H1 (cell line): ENCODE measurements at regions not wholly inside any gene's neighbourhood (a gene's known extent, or its start where the extent isn't known, plus 50 kb on each side); places are given as distances from the start of the nearest gene placed in this dataset.

Experiments used
- CTCF ChIA-PET: fragments of 300-600 bp; sonication (Branson Sonifier 250); formaldehyde crosslinking; loops from one replicate; lab custom pipeline; 2021; ENCODE audit not compliant: partially characterized antibody; lab: Charles Lee
- POLR2A ChIA-PET: fragments of 300-600 bp; sonication (Branson Sonifier 250); formaldehyde crosslinking; loops from one replicate; lab custom pipeline; 2021; ENCODE audit warnings: inconsistent platforms; ENCODE audit not compliant: partially characterized antibody; lab: Charles Lee
- DNase-seq, 2 experiments: peaks; one replicate each; pipeline versions ENCODE4 v3.0.0 to v3.0.0-alpha.2; 2010 to 2022; ENCODE audit warnings: low spot score in 2 of 2, low read depth in 1 of 2, mixed read lengths in 1 of 2
- FAIRE-seq: peaks from 2 replicates; lab custom pipeline; 2011; peaks lifted over from hg19 to GRCh38; lab: Jason Lieb, UNC
- H2AFZ ChIP-seq: 2 replicates; pipeline ENCODE4 v1.8.1; 2012; ENCODE audit warnings: low read length, inconsistent platforms
- H2AK5ac ChIP-seq: 2 replicates; pipeline ENCODE4 v1.6.1; 2013; ENCODE audit warnings: low read depth, low read length
- H2BK120ac ChIP-seq: replicated peaks from 2 replicates; pipeline ENCODE3; 2013; ENCODE audit warnings: low read depth, low read length, inconsistent platforms
- H2BK12ac ChIP-seq: 2 replicates; pipeline ENCODE4 v1.6.1; 2013; ENCODE audit warnings: low read depth, low read length
- H2BK15ac ChIP-seq: 2 replicates; pipeline ENCODE4 v1.6.1; 2013; ENCODE audit warnings: low read length
- H2BK20ac ChIP-seq: 2 replicates; pipeline ENCODE4 v1.6.1; 2013; ENCODE audit warnings: low read length
- H2BK5ac ChIP-seq: 2 replicates; pipeline ENCODE4 v1.6.1; 2013; ENCODE audit warnings: low read depth, low read length
- H3K14ac ChIP-seq: 2 replicates; pipeline ENCODE4 v1.6.1; 2013; ENCODE audit warnings: inconsistent platforms; ENCODE audit not compliant: insufficient read length
- H3K18ac ChIP-seq: 2 replicates; pipeline ENCODE4 v1.6.1; 2013; ENCODE audit warnings: low read length; ENCODE audit errors: extremely low read depth
- H3K23ac ChIP-seq: 2 replicates; pipeline ENCODE4 v1.6.1; 2013; ENCODE audit warnings: inconsistent platforms; ENCODE audit not compliant: insufficient read length
- H3K23me2 ChIP-seq: 2 replicates; pipeline ENCODE4 v1.6.1; 2013; ENCODE audit warnings: low read depth, low read length
- H3K27ac ChIP-seq: 2 replicates; pipeline ENCODE4 v1.6.1; 2011; ENCODE audit warnings: low read depth, low read length, inconsistent platforms
- H3K27me3 ChIP-seq, 4 experiments: replicated peaks in 1 of 4; 1 replicate in 1 of 4; 2 replicates in 3 of 4; pipeline versions ENCODE4 v1.6.1 to v1.8.1; 2011 to 2013; ENCODE audit warnings: low read length in 3 of 4, mild to moderate bottlenecking in 3 of 4, inconsistent platforms in 2 of 4, mixed read lengths in 2 of 4, moderate library complexity in 1 of 4; ENCODE audit not compliant: control insufficient read depth in 3 of 4, insufficient read depth in 3 of 4; ENCODE audit errors: extremely low read depth in 1 of 4
- H3K36me3 ChIP-seq, 4 experiments: 2 replicates each; pipeline versions ENCODE4 v1.6.1 to v1.8.1; 2011 to 2013; ENCODE audit warnings: mild to moderate bottlenecking in 4 of 4, low read length in 3 of 4, moderate library complexity in 2 of 4, control low read depth in 1 of 4, inconsistent platforms in 1 of 4; ENCODE audit not compliant: insufficient read depth in 4 of 4, control insufficient read depth in 2 of 4
- H3K4ac ChIP-seq: replicated peaks from 2 replicates; pipeline ENCODE3; 2013; ENCODE audit warnings: low read length, low read depth, mixed read lengths, inconsistent platforms; ENCODE audit not compliant: insufficient read length
- H3K4me1 ChIP-seq, 4 experiments: replicated peaks in 1 of 4; 1 replicate in 1 of 4; 2 replicates in 3 of 4; pipeline versions ENCODE4 v1.6.1 to v1.8.1; 2011 to 2013; ENCODE audit warnings: low read length in 3 of 4, inconsistent platforms in 2 of 4, mixed read lengths in 1 of 4; ENCODE audit not compliant: insufficient read depth in 4 of 4, control insufficient read depth in 3 of 4
- H3K4me2 ChIP-seq, 2 experiments: 2 replicates each; pipeline versions ENCODE4 v1.6.1 to v1.8.1; 2011 to 2013; ENCODE audit warnings: low read depth in 2 of 2, low read length in 2 of 2, control low read depth in 1 of 2, inconsistent platforms in 1 of 2, mild to moderate bottlenecking in 1 of 2; ENCODE audit not compliant: insufficient read depth in 1 of 2
- H3K4me3 ChIP-seq, 4 experiments: fragments of 200-600, 300-600 bp in 1 of 4; sonication (generic), shearing (Covaris generic), sonication (Bioruptor Twin) in 1 of 4; 2 replicates each; pipeline versions ENCODE4 v1.5.1 to v1.8.1; 2011 to 2016; ENCODE audit warnings: low read length in 4 of 4, low read depth in 3 of 4, control low read depth in 2 of 4, inconsistent platforms in 2 of 4, mild to moderate bottlenecking in 2 of 4, mixed read lengths in 1 of 4, moderate library complexity in 1 of 4; ENCODE audit not compliant: insufficient read depth in 2 of 4; ENCODE audit errors: extremely low read depth in 1 of 4
- H3K56ac ChIP-seq: replicated peaks from 2 replicates; pipeline ENCODE3; 2013; ENCODE audit warnings: low read depth, mild to moderate bottlenecking, mixed read lengths, low read length, inconsistent platforms; ENCODE audit not compliant: insufficient read length
- H3K79me1 ChIP-seq: 2 replicates; pipeline ENCODE4 v1.6.1; 2013; ENCODE audit warnings: low read depth, low read length, control low read depth
- H3K79me2 ChIP-seq, 2 experiments: 2 replicates each; pipeline versions ENCODE4 v1.6.1 to v1.8.1; 2012 to 2013; ENCODE audit warnings: low read length in 2 of 2, mild to moderate bottlenecking in 2 of 2, inconsistent platforms in 1 of 2; ENCODE audit not compliant: insufficient read depth in 2 of 2, control insufficient read depth in 1 of 2
- H3K9ac ChIP-seq, 4 experiments: replicated peaks in 1 of 4; 1 replicate in 1 of 4; 2 replicates in 3 of 4; pipeline versions ENCODE4 v1.6.1 to v1.8.1; 2011 to 2013; ENCODE audit warnings: low read depth in 3 of 4, low read length in 3 of 4, control low read depth in 2 of 4, mild to moderate bottlenecking in 2 of 4, moderate library complexity in 2 of 4, inconsistent platforms in 1 of 4; ENCODE audit errors: extremely low read depth in 1 of 4
- H3K9me3 ChIP-seq, 2 experiments: 2 replicates each; pipeline versions ENCODE4 v1.6.1 to v1.8.1; 2012 to 2013; ENCODE audit warnings: mild to moderate bottlenecking in 2 of 2, moderate library complexity in 2 of 2, control low read depth in 1 of 2, inconsistent platforms in 1 of 2, low read depth in 1 of 2, low read length in 1 of 2, mixed read lengths in 1 of 2; ENCODE audit not compliant: insufficient read depth in 2 of 2
- H4K20me1 ChIP-seq, 2 experiments: replicated peaks in 1 of 2; 2 replicates each; pipeline versions ENCODE3 to v1.8.1; 2011 to 2013; ENCODE audit warnings: inconsistent platforms in 2 of 2, low read length in 2 of 2, mild to moderate bottlenecking in 1 of 2; ENCODE audit not compliant: insufficient read depth in 2 of 2, control insufficient read depth in 1 of 2
- H4K5ac ChIP-seq: 2 replicates; pipeline ENCODE4 v1.6.1; 2013; ENCODE audit warnings: low read length, low read depth, mixed read lengths, inconsistent platforms; ENCODE audit not compliant: insufficient read length
- H4K8ac ChIP-seq: 2 replicates; pipeline ENCODE4 v1.8.0; 2013; ENCODE audit warnings: mild to moderate bottlenecking, moderate library complexity, low read length, inconsistent platforms; ENCODE audit not compliant: insufficient read depth; ENCODE audit errors: extremely low read depth
- H4K91ac ChIP-seq: replicated peaks from 2 replicates; pipeline ENCODE3; 2013; ENCODE audit warnings: low read length, mixed read lengths, inconsistent platforms; ENCODE audit not compliant: insufficient read length
- BRCA1 ChIP-seq: IDR thresholded peaks from 2 replicates; pipeline ENCODE4 v1.6.1; 2012; ENCODE audit warnings: low read depth, low read length, improper control_type of control experiment
- CHD1 ChIP-seq: IDR thresholded peaks from 2 replicates; pipeline ENCODE4 v1.6.1; 2012; ENCODE audit warnings: low read depth, low read length, improper control_type of control experiment
- CHD2 ChIP-seq: IDR thresholded peaks from 2 replicates; pipeline ENCODE4 v1.6.1; 2012; ENCODE audit warnings: low read length, improper control_type of control experiment
- FOSL1 ChIP-seq: IDR thresholded peaks from 2 replicates; pipeline ENCODE4 v1.6.1; 2011; ENCODE audit warnings: mild to moderate bottlenecking, low read depth, low read length, moderate library complexity; ENCODE audit not compliant: insufficient read depth
- GTF2F1 ChIP-seq: IDR thresholded peaks from 2 replicates; pipeline ENCODE4 v1.6.1; 2012; ENCODE audit warnings: low read depth, low read length, improper control_type of control experiment, borderline replicate concordance
- SIN3A ChIP-seq, 2 experiments: IDR thresholded peaks in 1 of 2; conservative IDR thresholded peaks in 1 of 2; 2 replicates each; pipeline ENCODE4 v1.6.1; 2011 to 2012; ENCODE audit warnings: low read length in 2 of 2, improper control_type of control experiment in 1 of 2, low read depth in 1 of 2, mild to moderate bottlenecking in 1 of 2
- SIRT6 ChIP-seq: IDR thresholded peaks from one replicate; pipeline ENCODE4 v1.7.1; 2012; ENCODE audit warnings: low read length, inconsistent platforms
- SP1 ChIP-seq: IDR thresholded peaks from 2 replicates; pipeline ENCODE4 v1.6.1; 2011; ENCODE audit warnings: low read depth, low read length
- SP2 ChIP-seq: IDR thresholded peaks from 2 replicates; pipeline ENCODE4 v1.6.1; 2012; ENCODE audit warnings: mild to moderate bottlenecking, low read length, inconsistent platforms
- TAF1 ChIP-seq: IDR thresholded peaks from 2 replicates; pipeline ENCODE4 v1.6.1; 2011; ENCODE audit warnings: mild to moderate bottlenecking, low read depth, low read length
- TAF7 ChIP-seq: optimal IDR thresholded peaks from 2 replicates; pipeline ENCODE3; 2011; ENCODE audit warnings: low read depth, mild to moderate bottlenecking, inconsistent platforms, low read length, moderate library complexity, borderline replicate concordance
- TCF12 ChIP-seq: IDR thresholded peaks from 2 replicates; pipeline ENCODE4 v1.6.1; 2011; ENCODE audit warnings: low read depth, mild to moderate bottlenecking, low read length
- YY1 ChIP-seq: IDR thresholded peaks from 2 replicates; pipeline ENCODE4 v1.6.1; 2011; ENCODE audit warnings: low read depth, mild to moderate bottlenecking, low read length
- ZNF274 ChIP-seq: IDR thresholded peaks from 2 replicates; pipeline ENCODE4 v1.7.0; 2012; ENCODE audit warnings: low read length, borderline replicate concordance; ENCODE audit errors: extremely low read depth
- WGBS, 2 experiments: shearing (Covaris generic) in 1 of 2; methylation state at CpG; one replicate each; pipeline versions ENCODE4 v1.1.6 to v1.1.7; 2013 to 2015; ENCODE audit warnings: low lambda C conversion rate in 2 of 2, mixed read lengths in 2 of 2, inconsistent platforms in 1 of 2, low coverage in 1 of 2, missing lambda C conversion rate in 1 of 2; ENCODE audit not compliant: insufficient replicate concordance in 2 of 2, insufficient coverage in 1 of 2, insufficient read length in 1 of 2; ENCODE audit errors: extremely low coverage in 1 of 2, missing lambda C conversion rate in 1 of 2; 5-methylcytosine and 5-hydroxymethylcytosine counted together
- TF ChIP-seq, protein P1 (sequence below): IDR thresholded peaks from 2 replicates; pipeline ENCODE4 v1.6.1; 2011; ENCODE audit warnings: low read depth, mild to moderate bottlenecking, low read length; ENCODE audit not compliant: insufficient read depth

DNA sequence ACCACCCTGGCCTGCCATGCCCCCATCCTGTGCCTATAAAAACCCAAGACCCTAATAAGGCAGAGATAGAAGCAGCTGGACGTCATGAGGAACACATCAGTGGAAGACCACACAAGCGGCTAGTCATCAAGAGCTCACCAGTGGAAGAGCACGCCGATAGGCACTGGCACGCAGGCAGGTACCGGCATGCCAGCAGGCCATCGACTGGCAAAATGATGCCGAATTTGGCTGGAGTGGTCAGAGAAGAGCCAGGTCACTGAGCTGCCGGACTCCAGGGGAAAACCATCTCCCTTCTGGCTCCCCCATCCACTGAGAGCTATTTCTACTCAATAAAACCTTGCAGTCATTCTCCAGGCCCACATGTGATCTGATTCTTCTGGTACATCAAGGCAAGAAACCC lies 227.6 kb upstream of the EXOC2 start:
- ChIA-PET CTCF (interaction anchor here (0.8 to 1.7 kb wide), 3 partner anchors 15 to 245 kb away, joined by 3 to 4 read pairs (median 3); no protein-coding TSS in a partner anchor), POLR2A (no interaction called here)
- H3K14ac ChIP-seq = no peak overlapping the region

More for the DNA sequence above, 227.6 kb upstream of the EXOC2 start:
- Histone ChIP-seq H3K9me3 (peaks cover 44 to 48% of the 10 kb centered on the region in 2 experiments), H3K4me2 (no peak overlapping the region), H3K23me2 (no peaks in the 10 kb centered on the region), H2BK12ac (no peak overlapping the region), H2BK5ac (no peak overlapping the region), H2BK20ac (no peak overlapping the region), H3K56ac (no peak overlapping the region), H3K18ac (no peak overlapping the region), H4K5ac (no peak overlapping the region), H3K79me1 (no peaks in the 10 kb centered on the region; the same call in 1 of the 2 replicates), H3K23ac (no peak overlapping the region), H3K79me2 (no peaks in the 10 kb centered on the region), H2BK15ac (no peak overlapping the region), H4K91ac (no peak overlapping the region), H2AFZ (no peak overlapping the region), H3K4me1 (no peaks in the 10 kb centered on the region), H3K4ac (no peak overlapping the region), H4K8ac (no peak overlapping the region), H2BK120ac (no peak overlapping the region), H3K27ac (no peak overlapping the region), H4K20me1 (no peaks in the 10 kb centered on the region), H3K27me3 (no peaks in the 10 kb centered on the region), H2AK5ac (no peak overlapping the region), H3K36me3 (no peaks in the 10 kb centered on the region), H3K9ac (no peak overlapping the region), H3K4me3 (no peak overlapping the region)
- DNase-seq (no peak), FAIRE-seq (no peak)
- TF ChIP-seq YY1 (no peak), ZNF274 (no peak), FOSL1 (no peak), CHD1 (no peak), GTF2F1 (no peak), TAF1 (no peak), BRCA1 (no peak), SP2 (no peak), TAF7 (no peak), SIRT6 (no peak), TCF12 (no peak), CHD2 (no peak), SP1 (no peak), SIN3A (conservative IDR thresholded peaks at IDR 0.05 in 1 of 2, IDR thresholded peaks at IDR 0.05 in 1 of 2; ENCODE audit: low read depth in 1 of 2, low read length in 2 of 2) (no peak)
- TF ChIP-seq, protein P1, sequence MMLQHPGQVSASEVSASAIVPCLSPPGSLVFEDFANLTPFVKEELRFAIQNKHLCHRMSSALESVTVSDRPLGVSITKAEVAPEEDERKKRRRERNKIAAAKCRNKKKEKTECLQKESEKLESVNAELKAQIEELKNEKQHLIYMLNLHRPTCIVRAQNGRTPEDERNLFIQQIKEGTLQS = no peak
- 97% methylated on average over 9 of the region's 9 CpGs; no CpG with 5 or more reads in 1 of the 2 experiments for WGBS, 2 experiments
